OCI-LY3 (cell line): ENCODE measurements at regions not wholly inside any gene's neighbourhood (a gene's known extent, or its start where the extent isn't known, plus 50 kb on each side); places are given as distances from the start of the nearest gene placed in this dataset.

Experiments used
- EZH2phosphoT487 ChIP-seq: fragments of 200-600 bp; shearing (Covaris generic); IDR thresholded peaks from 2 replicates; pipeline ENCODE4 v1.6.1; 2018; ENCODE audit warnings: antibody characterized with exemption, mixed run types, low read depth
- TF ChIP-seq, protein P1 (sequence below): fragments of 200-600, 300-600 bp; sonication (generic); IDR thresholded peaks from 2 replicates; pipeline ENCODE4 v1.5.1; 2014; ENCODE audit warnings: antibody characterized with exemption, low read length, low read depth

DNA sequence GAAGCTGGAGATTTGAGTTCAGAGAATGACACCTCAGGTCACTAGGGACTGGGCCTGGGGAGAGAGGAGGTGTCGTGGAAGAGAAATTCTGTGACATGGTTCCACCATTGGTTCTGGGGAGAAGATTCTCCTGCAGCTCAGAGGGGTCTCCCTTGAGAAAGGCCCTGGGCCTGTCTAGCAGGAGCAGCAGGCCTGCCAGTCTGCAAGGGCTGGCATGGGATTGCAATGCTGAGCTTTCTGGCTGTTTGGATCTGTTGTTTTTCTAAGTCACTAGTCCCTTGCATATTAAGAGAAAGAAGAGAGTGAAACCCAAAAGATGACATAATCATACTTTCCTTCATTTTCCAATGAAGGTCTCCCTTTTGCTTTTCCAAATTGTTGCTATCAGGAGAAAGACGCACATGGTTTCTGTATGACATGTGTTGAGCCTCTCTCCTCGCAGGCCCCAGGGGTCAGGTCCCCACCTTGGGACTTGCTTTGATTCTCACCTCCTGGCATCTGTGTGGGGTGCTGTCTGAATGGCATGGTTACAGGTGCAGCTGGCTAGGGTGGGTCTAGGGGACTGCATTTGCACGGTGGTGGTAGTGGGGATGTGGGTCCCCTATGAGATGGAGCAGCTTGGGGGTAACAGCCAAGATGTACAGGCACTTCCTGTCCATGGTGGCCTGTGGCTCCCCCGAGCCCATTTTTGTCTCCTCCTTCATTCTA lies 117.8 kb downstream of the GLI2 start:
- TF ChIP-seq, protein P1, sequence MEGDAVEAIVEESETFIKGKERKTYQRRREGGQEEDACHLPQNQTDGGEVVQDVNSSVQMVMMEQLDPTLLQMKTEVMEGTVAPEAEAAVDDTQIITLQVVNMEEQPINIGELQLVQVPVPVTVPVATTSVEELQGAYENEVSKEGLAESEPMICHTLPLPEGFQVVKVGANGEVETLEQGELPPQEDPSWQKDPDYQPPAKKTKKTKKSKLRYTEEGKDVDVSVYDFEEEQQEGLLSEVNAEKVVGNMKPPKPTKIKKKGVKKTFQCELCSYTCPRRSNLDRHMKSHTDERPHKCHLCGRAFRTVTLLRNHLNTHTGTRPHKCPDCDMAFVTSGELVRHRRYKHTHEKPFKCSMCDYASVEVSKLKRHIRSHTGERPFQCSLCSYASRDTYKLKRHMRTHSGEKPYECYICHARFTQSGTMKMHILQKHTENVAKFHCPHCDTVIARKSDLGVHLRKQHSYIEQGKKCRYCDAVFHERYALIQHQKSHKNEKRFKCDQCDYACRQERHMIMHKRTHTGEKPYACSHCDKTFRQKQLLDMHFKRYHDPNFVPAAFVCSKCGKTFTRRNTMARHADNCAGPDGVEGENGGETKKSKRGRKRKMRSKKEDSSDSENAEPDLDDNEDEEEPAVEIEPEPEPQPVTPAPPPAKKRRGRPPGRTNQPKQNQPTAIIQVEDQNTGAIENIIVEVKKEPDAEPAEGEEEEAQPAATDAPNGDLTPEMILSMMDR = no peak
- TF ChIP-seq EZH2phosphoT487 = no peak
